Panc1 (cell line): ENCODE measurements at regions not wholly inside any gene's neighbourhood (a gene's known extent, or its start where the extent isn't known, plus 50 kb on each side); places are given as distances from the start of the nearest gene placed in this dataset.

Experiments used
- ATAC-seq: fragments of 200-7000 bp; cut with Tn5 transposase; 2 replicates; pipeline ENCODE4 v1.9.1; 2020; ENCODE audit warnings: mild to moderate bottlenecking, moderate library complexity
- BruUV-seq: library from RNA; stranded (reverse); fragments of 400-500 nt; replicated peaks from 2 replicates; lab custom pipeline; 2021; lab: Mats Ljungman, UMichigan
- CTCF ChIA-PET: fragments of 300-600 bp; sonication (Branson Sonifier 250); formaldehyde crosslinking; loops from one replicate; lab custom pipeline; 2022; ENCODE audit warnings: antibody characterized with exemption; lab: Charles Lee
- POLR2A ChIA-PET: fragments of 300-600 bp; sonication (Branson Sonifier 250); formaldehyde crosslinking; loops from one replicate; lab custom pipeline; 2022; ENCODE audit warnings: antibody characterized with exemption; lab: Charles Lee
- DNase-seq: peaks from one replicate; pipeline ENCODE4 v3.0.0-alpha.2; 2010; ENCODE audit warnings: low read depth, low spot score
- H3K27ac ChIP-seq: 2 replicates; pipeline ENCODE4 v1.5.1; 2011; ENCODE audit warnings: mild to moderate bottlenecking, low read length, inconsistent platforms
- H3K27me3 ChIP-seq: fragments of 200-500 bp; sonication (Bioruptor generic); 2 replicates; pipeline ENCODE4 v1.6.0; 2014; ENCODE audit warnings: low read length, inconsistent platforms; ENCODE audit not compliant: control insufficient read depth, insufficient read depth
- H3K36me3 ChIP-seq: fragments of 200-500 bp; sonication (Bioruptor generic); 2 replicates; pipeline ENCODE4 v1.5.1; 2014; ENCODE audit warnings: inconsistent platforms, mild to moderate bottlenecking, low read length, moderate library complexity; ENCODE audit not compliant: control insufficient read depth, insufficient read depth
- H3K4me1 ChIP-seq: 2 replicates; pipeline ENCODE4 v1.5.1; 2011; ENCODE audit warnings: inconsistent platforms, mild to moderate bottlenecking, low read length, moderate library complexity; ENCODE audit not compliant: control insufficient read depth, insufficient read depth
- H3K4me3 ChIP-seq, 2 experiments: 2 replicates each; pipeline ENCODE4 v1.5.1; 2011 to 2012; ENCODE audit warnings: low read depth in 2 of 2, low read length in 2 of 2, mild to moderate bottlenecking in 2 of 2, inconsistent platforms in 1 of 2, moderate library complexity in 1 of 2
- H3K9me3 ChIP-seq: fragments of 200-500 bp; sonication (Bioruptor generic); 2 replicates; pipeline ENCODE4 v1.5.1; 2014; ENCODE audit warnings: low read depth, mild to moderate bottlenecking, inconsistent platforms, low read length, moderate library complexity; ENCODE audit not compliant: control insufficient read depth, insufficient read depth
- CTCF ChIP-seq: fragments of 450-650 bp; IDR thresholded peaks from 2 replicates; pipeline ENCODE4 v1.5.1; 2017; ENCODE audit warnings: mild to moderate bottlenecking
- POLR2AphosphoS5 ChIP-seq: IDR thresholded peaks from 2 replicates; pipeline ENCODE4 v1.6.1; 2012; ENCODE audit warnings: mild to moderate bottlenecking, low read depth, low read length, moderate library complexity
- REST ChIP-seq, 2 experiments: IDR thresholded peaks; 2 replicates each; pipeline ENCODE4 v1.6.1; 2011 to 2012; ENCODE audit warnings: low read depth in 2 of 2, control low read depth in 1 of 2, low read length in 1 of 2, mild to moderate bottlenecking in 1 of 2, moderate library complexity in 1 of 2; ENCODE audit not compliant: insufficient read depth in 1 of 2
- SIN3A ChIP-seq: IDR thresholded peaks from 2 replicates; pipeline ENCODE4 v1.6.1; 2012; ENCODE audit warnings: low read depth, mild to moderate bottlenecking, low read length, moderate library complexity, borderline replicate concordance; ENCODE audit not compliant: insufficient read depth
- TCF7L2 ChIP-seq: IDR thresholded peaks from 2 replicates; pipeline ENCODE4 v1.6.1; 2011; ENCODE audit warnings: mild to moderate bottlenecking, low read depth, low read length, inconsistent platforms
- in situ Hi-C: cut with HindIII; loops from 2 replicates; pipeline ENCODE4 v1.10.0; 2016; ENCODE audit warnings: low sequenced_read_pairs, low pct_unique_long_range_greater_than_20kb
- intact Hi-C: fragments of 100-400 bp; cut with micrococcal nuclease; formaldehyde crosslinking; loops from one replicate; pipeline ENCODE4 v1.10.0; 2022; ENCODE audit not compliant: unreplicated experiment

- intact Hi-C loops, result no loop called here
- TF ChIP-seq TCF7L2 (no peak), CTCF (no peak), POLR2AphosphoS5 (no peak), SIN3A (no peak), REST (IDR thresholded peaks at IDR 0.05; ENCODE audit: insufficient read depth in 1 of 2, low read depth in 2 of 2, low read length in 1 of 2) (no peak)
These were observed 59.6 kb upstream of the ENPP7 start for GRCh38 chr17:79671085-79671694.

GRCh38 chr17:79670537-79671084 lies 59.8 kb upstream of the RBFOX3 start:
- Histone ChIP-seq H3K27ac (no peak overlapping the region), H3K4me3 (no peak overlapping the region), H3K27me3 (no peaks in the 10 kb centered on the region; the same call in 1 of the 2 replicates), H3K36me3 (no peaks in the 10 kb centered on the region), H3K4me1 (no peaks in the 10 kb centered on the region), H3K9me3 (peaks cover 10% of the 10 kb centered on the region; the same call in 1 of the 2 replicates)
- TF ChIP-seq SIN3A (no peak), POLR2AphosphoS5 (no peak), CTCF (no peak), REST (IDR thresholded peaks at IDR 0.05; ENCODE audit: insufficient read depth in 1 of 2, low read depth in 2 of 2, low read length in 1 of 2) (no peak), TCF7L2 (no peak)
- DNase-seq (no peak), ATAC-seq (no peak)
- in situ Hi-C loops, result loop anchor here (25.0 kb wide), 1 partner anchor 233 kb away; no protein-coding TSS in a partner anchor
- intact Hi-C loops, result no loop called here
- no TSS peak for BruUV-seq
- ChIA-PET POLR2A (no interaction called here), CTCF (no interaction called here)

More at GRCh38 chr17:79671085-79671694, 59.6 kb upstream of the ENPP7 start:
- in situ Hi-C loops, result loop anchor here (25.0 kb wide), 1 partner anchor 234 kb away; no protein-coding TSS in a partner anchor
- no peak for DNase-seq
- Histone ChIP-seq H3K27me3 (no peaks in the 10 kb centered on the region; the same call in 1 of the 2 replicates), H3K4me1 (no peaks in the 10 kb centered on the region), H3K27ac (no peak overlapping the region), H3K36me3 (no peaks in the 10 kb centered on the region), H3K9me3 (peaks cover 10% of the 10 kb centered on the region; the same call in 1 of the 2 replicates), H3K4me3 (no peak overlapping the region)
- BruUV-seq, result no TSS peak
- ChIA-PET POLR2A (no interaction called here), CTCF (no interaction called here)
- no peak for ATAC-seq
